Stimulated activated CD4-positive, alpha-beta T cell treated with anti-CD3 and anti-CD28 coated beads, Interleukin-4, amount 100 ng/mL, for 4 hours (primary cell): ENCODE measurements at regions not wholly inside any gene's neighbourhood (a gene's known extent, or its start where the extent isn't known, plus 50 kb on each side); places are given as distances from the start of the nearest gene placed in this dataset.

Source experiments
- DNase-seq, 2 experiments: peaks; one replicate each; pipeline ENCODE4 v3.0.0-alpha.2; 2020

GRCh38 chr9:86557063-86557766 lies 203.0 kb upstream of the TUT7 start:
- DNase-seq, result no peak

- DNase-seq, result no peak
These were observed 201.5 kb upstream of the TUT7 start for GRCh38 chr9:86555661-86556060.

- no peak for DNase-seq
These were observed 196.2 kb upstream of the TUT7 start for GRCh38 chr9:86550401-86550800.

- DNase-seq, result no peak
These were observed 195.7 kb upstream of the TUT7 start for GRCh38 chr9:86549920-86550319.

- DNase-seq, result no peak
These were observed 195.2 kb upstream of the TUT7 start for GRCh38 chr9:86549401-86549811.

GRCh38 chr9:86548220-86548619 lies 194.0 kb upstream of the TUT7 start:
- no peak for DNase-seq

- DNase-seq, result no peak
These were observed 193.4 kb upstream of the TUT7 start for GRCh38 chr9:86547571-86547970.

GRCh38 chr9:86546712-86547111 lies 192.5 kb upstream of the TUT7 start:
- no peak for DNase-seq

- no peak for DNase-seq
These were observed 190.9 kb upstream of the TUT7 start for GRCh38 chr9:86545090-86545489.

- DNase-seq, result no peak
These were observed 186.9 kb upstream of the TUT7 start for GRCh38 chr9:86541014-86541570.

GRCh38 chr9:86535406-86535915 lies 181.3 kb upstream of the TUT7 start:
- no peak for DNase-seq

GRCh38 chr9:86534572-86535258 lies 180.5 kb upstream of the TUT7 start:
- no peak for DNase-seq

- DNase-seq, result no peak
These were observed 177.9 kb upstream of the TUT7 start for GRCh38 chr9:86531971-86532640.

- no peak for DNase-seq
These were observed 177.2 kb upstream of the TUT7 start for GRCh38 chr9:86531273-86531970.

- no peak for DNase-seq
These were observed 175.5 kb upstream of the TUT7 start for GRCh38 chr9:86529496-86530275.

GRCh38 chr9:86526021-86526420 lies 171.8 kb upstream of the TUT7 start:
- DNase-seq, result no peak

GRCh38 chr9:86525182-86525581 lies 171.0 kb upstream of the TUT7 start:
- DNase-seq, result no peak

GRCh38 chr9:86521977-86522376 lies 167.8 kb upstream of the TUT7 start:
- no peak for DNase-seq

GRCh38 chr9:86521322-86521721 lies 167.1 kb upstream of the TUT7 start:
- no peak for DNase-seq

- DNase-seq, result no peak
These were observed 164.9 kb upstream of the TUT7 start for GRCh38 chr9:86519066-86519615.

- no peak for DNase-seq
These were observed 163.3 kb upstream of the TUT7 start for GRCh38 chr9:86517475-86517874.

- DNase-seq, result no peak
These were observed 162.4 kb upstream of the TUT7 start for GRCh38 chr9:86516564-86516963.
